AML-193 (cell line): ENCODE measurements at regions not wholly inside any gene's neighbourhood (a gene's known extent, or its start where the extent isn't known, plus 50 kb on each side); places are given as distances from the start of the nearest gene placed in this dataset.

Experiments used
- DNase-seq, 2 experiments: peaks; one replicate each; lab custom pipeline; 2025; lab: John Stamatoyannopoulos, UW

GRCh38 chr22:47299211-47299862 lies 536.9 kb downstream of the TBC1D22A start:
- DNase-seq: no peak

DNA sequence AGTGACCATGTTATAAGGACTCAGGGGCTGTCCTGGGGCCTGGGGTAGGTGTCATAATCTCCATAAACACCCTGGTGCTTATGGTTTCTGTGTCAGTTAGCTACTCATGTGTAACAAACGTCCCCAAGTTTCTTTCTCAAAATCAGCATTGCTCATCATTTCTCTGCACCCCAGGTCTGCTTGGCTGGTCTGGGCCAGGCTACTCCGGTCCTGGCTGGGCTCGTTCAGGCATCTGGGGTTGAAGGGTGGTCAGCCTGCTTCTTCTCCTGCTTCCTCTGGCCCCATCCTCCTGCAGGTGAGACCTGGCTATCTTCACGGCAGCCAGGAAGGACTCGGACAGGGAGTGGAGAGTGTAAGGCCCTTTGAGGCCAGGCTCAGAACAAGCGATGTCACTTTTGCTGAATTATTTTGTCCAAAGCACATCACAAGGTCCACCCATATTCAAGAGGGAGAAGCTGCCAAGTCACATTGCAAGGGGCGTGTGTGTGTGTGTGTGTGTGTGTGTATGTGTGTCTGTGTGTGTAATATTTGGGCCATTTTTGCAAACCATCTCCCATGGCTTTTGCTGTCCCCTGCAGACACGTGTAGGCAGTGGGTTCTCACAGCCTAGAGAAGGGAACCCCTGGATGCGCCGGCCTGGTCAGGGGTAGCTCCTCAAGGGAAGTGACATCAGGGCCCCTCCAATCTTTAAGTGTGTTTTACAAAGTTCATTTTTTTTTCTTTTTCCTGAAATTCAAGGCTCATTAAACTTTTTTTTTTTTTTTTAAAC lies 535.8 kb downstream of the TBC1D22A start:
- no peak for DNase-seq

DNA sequence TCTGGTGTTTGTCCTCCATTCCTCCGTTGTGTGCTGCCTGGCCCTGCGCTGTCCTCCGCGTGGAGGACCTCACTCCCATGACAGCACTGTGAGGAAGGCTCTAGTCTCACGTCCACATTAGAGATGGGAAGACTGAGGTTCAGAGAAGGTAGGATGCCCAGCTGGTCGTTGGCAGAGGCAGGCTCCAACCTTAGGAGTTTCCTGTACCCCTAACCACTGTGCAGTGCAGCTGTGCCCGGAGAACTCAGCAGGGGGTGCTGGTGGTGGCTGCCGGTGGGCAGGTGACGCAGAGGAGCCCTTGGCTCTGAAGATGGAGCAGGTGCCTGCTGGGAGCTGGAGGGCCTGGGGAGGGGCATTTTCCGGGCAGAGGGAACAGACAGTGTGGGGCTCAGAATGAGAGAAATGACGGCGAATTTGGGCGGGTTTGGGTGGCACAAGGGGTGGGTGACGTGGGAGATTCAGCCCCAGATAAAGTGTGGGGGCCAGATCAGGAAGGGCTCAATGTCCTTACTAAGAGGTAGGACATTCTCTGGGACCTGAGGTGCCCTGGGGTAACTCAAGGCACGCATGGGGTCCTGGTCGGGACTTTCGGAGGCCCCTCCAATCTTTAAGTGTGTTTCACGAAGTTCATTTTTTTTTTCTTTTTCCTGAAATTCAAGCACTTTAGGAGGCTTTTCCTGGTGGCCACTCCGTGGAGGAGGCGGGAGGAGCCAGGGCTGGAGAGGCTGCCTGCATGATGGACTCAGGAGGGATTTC lies 535.0 kb downstream of the TBC1D22A start:
- no peak for DNase-seq

- DNase-seq: no peak
Measured at GRCh38 chr22:47296405-47297260, 534.2 kb downstream of the TBC1D22A start.

GRCh38 chr22:47295982-47296381 lies 533.5 kb downstream of the TBC1D22A start:
- DNase-seq: no peak

DNA sequence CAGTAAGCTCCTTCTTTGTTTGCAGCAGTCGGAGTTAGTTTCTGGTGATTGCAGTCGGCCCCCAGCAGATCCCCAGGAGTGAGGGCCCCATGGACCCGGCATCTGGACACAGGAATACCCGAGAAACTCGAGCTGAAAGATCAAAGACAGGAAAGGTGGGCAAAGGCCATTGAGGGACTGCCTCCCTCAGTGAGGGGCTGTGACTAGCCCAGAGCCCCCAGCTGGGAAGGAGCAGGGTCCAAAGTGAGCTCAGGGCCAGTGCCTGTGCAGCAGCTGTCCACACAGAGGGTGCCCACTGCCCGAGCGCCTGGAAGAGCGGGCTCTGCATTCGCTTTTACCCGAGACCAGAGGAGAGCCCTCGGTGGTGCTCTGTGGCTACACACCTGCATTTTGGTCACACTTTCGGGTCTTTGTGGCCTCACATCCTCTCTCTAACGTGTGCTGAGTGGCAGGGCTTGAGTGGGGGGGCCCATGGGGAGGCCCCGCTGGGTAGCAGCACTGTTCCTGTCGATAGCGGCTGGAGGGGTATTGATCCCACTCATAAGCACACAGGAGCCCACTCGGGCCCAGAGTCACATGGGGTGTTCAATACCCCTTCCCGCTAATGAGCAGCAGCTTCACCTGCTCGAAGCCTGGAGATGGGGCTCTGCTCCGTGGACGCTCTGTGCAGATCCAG lies 532.9 kb downstream of the TBC1D22A start:
- DNase-seq: no peak

DNA sequence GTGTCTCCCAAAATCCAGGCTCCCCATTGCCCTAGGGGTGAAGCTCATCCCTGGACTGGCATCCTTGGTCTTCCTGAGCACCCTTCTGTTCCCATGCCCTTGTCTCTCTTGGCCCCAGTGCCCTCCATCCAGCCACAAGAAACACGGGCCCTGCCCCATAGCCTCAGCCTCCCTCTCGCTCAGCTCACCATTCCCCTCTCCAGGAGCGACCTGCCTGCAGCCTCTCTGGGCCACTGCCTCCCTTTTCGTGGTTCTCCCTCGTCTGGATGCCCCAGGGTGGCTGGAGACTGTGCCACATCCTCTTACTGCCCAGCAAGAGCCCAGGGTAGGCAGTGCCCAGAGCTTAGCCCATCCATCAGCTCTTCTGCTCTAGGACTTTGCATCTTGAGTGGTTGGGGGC lies 532.1 kb downstream of the TBC1D22A start:
- DNase-seq: no peak

GRCh38 chr22:47294222-47294532 lies 531.7 kb downstream of the TBC1D22A start:
- no peak for DNase-seq

GRCh38 chr22:47293368-47294221 lies 531.1 kb downstream of the TBC1D22A start:
- DNase-seq: no peak

DNA sequence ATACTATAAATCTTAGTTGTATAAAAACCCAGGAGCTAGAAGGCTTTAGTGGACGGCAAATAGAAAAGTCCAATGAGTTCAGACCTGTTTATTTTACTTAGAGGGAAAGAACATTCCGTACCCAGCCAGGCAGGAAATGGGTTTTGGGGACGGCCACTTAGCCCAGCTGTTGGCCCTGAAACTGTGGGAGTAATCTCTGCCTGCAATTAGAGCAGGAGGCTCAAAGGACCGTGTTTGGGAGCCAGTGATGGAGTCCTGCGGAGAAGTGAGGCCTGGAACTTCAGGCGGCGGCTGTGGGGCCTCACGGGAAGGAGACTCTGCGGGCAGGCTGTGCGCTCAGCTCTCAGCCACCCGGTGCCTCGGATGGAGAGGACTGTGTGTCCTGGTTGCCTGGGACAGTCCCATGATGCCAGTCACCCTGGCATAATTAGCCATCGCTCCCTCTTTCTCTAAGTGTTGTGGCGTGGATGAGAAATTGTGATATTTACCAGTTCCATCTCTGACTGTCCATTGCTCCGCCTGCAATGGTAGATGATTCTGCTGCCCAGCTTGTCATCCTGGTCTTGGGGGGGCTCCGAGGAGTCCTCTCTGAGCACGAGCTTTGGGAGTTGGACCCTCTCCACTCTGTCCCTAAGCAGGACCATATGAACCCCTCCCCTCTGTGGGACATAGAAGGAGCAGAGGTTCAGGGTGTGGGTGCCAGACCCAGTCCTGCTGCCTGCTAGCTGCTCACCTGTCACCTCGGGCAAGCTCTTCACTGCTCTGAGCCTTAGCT lies 530.3 kb downstream of the TBC1D22A start:
- DNase-seq: no peak

DNA sequence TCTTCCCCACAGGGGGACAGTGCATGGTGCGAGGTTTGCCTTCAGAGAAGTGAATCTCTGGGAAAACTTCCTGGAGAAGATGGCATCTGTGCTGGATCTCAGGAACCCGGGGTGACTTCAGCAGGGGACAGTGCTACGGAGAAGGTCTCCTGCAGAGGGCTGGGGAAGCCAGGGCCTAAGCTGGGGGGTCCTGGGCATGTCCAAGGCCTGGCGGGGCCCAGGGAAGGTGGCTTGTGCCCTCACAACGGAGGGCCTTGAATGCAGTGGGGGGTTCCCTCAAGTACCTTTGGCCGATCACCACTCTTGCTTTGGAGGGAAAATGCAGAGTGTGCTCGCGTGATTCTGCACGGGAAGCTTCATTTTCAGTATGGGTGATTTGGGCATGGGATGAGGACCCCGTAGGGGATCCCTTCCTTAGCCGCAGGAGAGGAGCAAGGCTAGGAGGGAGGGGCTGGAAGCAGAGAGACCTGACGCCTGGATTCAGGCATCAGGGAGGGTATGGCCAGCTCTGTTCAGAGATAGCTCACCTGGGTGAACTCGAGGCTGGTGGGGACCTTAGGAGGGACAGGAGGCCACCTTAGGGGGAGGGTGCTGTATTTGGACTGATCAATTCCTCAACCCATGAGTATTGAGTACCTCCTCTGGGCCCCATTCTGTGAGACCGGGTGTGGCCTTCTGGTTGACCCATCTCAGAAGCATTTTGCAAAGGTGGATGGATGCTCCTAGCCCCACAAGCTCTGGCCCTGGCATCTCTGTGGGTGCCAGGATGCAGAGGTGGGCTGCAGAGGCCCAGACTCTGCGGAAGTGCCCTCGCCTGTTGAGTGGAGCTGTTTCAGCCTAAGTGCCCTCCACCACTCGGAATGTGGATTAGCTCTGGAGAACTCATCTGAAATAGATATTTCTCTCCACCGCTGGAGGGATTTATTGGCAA lies 529.4 kb downstream of the TBC1D22A start:
- no peak for DNase-seq

- DNase-seq: no peak
Measured at GRCh38 chr22:47290706-47291430, 528.4 kb downstream of the TBC1D22A start.

- DNase-seq: no peak
Measured at GRCh38 chr22:47289336-47289985, 527.0 kb downstream of the TBC1D22A start.

DNA sequence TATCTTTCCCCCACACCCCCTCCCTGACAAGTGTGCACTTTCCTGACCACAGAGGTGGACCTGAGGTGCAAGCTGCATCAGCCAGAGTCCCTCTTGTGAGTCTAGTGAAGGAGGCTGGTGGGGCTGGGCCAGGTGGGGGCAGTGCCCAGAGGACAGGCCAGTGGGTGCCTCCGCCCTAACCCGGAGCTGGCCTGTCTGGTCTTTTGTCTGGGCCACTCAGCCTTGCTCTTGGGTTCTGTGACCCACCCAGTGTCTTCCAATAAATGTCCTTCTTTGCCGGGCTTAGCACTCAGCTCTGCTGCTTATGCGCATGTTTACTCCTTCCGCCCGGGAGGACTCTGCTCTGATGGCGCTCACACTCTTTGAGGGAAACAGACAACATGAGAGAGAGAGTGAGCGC lies 526.2 kb downstream of the TBC1D22A start:
- no peak for DNase-seq

GRCh38 chr22:47287516-47287915 lies 525.1 kb downstream of the TBC1D22A start:
- DNase-seq: no peak

DNA sequence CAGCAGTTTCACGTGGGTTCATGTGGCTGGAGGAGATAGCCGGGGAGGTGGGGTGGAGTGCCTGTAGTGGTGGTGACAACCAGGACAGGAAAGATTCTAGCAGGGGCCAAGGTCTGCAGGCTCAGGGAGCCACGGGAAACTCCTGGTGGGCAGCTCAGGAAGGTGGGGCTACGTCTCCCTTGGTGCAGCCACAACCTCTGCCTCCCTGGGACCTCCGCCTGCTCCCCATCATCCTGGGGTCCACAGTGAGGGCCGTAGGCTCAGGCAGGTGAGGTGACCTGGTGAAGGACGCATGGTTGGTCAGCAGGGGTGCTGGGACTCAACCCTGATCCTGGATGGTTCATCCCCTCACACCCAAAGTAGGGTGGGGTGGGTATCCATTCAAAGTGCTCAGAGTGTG lies 524.1 kb downstream of the TBC1D22A start:
- no peak for DNase-seq

- no peak for DNase-seq
Measured at GRCh38 chr22:47285981-47286380, 523.5 kb downstream of the TBC1D22A start.

GRCh38 chr22:47284822-47285221 lies 522.4 kb downstream of the TBC1D22A start:
- DNase-seq: no peak
